ENCODE measurements at regions not wholly inside any gene's neighbourhood (a gene's known extent, or its start where the extent isn't known, plus 50 kb on each side); places are given as distances from the start of the nearest gene placed in this dataset.

- ChIA-PET POLR2A (no interaction called here), RAD21 (ENCODE audit: low non-redundant PET in 1 of 2, low total read pairs in 2 of 2, uncharacterized antibody in 2 of 2, unreplicated experiment in 2 of 2) (no interaction called here), CTCF (no interaction called here)
- no peaks in the 10 kb centered on the region for H3K9me3 ChIP-seq (ENCODE audit: control insufficient read depth in 1 of 2, insufficient read depth in 1 of 2, low read depth in 1 of 2, low read length in 2 of 2)
- no peaks in the 10 kb centered on the region for H3K36me3 ChIP-seq (ENCODE audit: control insufficient read depth in 1 of 2, insufficient read depth in 2 of 2, low read length in 2 of 2)
- H2AFZ ChIP-seq (ENCODE audit: low read depth, low read length, poor library complexity, severe bottlenecking) = no peak overlapping the region
- H3K79me2 ChIP-seq (ENCODE audit: insufficient read depth, low read length) = no peaks in the 10 kb centered on the region
- no peak overlapping the region for H3K4me3 ChIP-seq (replicated peaks in 1 of 2; ENCODE audit: low read depth in 1 of 2, low read length in 2 of 2)
- H3K9me2 ChIP-seq (ENCODE audit: insufficient read depth) = no peaks in the 10 kb centered on the region
- no peaks in the 10 kb centered on the region for H3K27me3 ChIP-seq (ENCODE audit: insufficient read depth, low read length)
- intact Hi-C loops (cut with micrococcal nuclease) = no loop called here
- no peak overlapping the region for H3K9ac ChIP-seq (ENCODE audit: low read length)
- H3K4me2 ChIP-seq (ENCODE audit: low read length) = no peak overlapping the region
- DNase-seq (ENCODE audit: low read depth, low spot score) (no peak), ATAC-seq (no peak)
- no peaks in the 10 kb centered on the region for H3K4me1 ChIP-seq (ENCODE audit: control insufficient read depth in 1 of 2, insufficient read depth in 2 of 2, low read length in 2 of 2)
- BruUV-seq (replicated peaks) = no TSS peak
- no peak overlapping the region for H3K27ac ChIP-seq (ENCODE audit: low read depth, low read length)
- H4K20me1 ChIP-seq (ENCODE audit: insufficient read depth) = no peaks in the 10 kb centered on the region
- TF ChIP-seq RAD21 (IDR thresholded peaks at IDR 0.05; ENCODE audit: low read depth) (no peak), ELF1 (IDR thresholded peaks at IDR 0.05; ENCODE audit: borderline replicate concordance, low read depth) (no peak), SIN3A (IDR thresholded peaks at IDR 0.05; ENCODE audit: low read depth) (no peak), EZH2phosphoT487 (IDR thresholded peaks at IDR 0.05; ENCODE audit: borderline replicate concordance) (no peak), ZBTB33 (IDR thresholded peaks at IDR 0.05; ENCODE audit: extremely low read depth, insufficient replicate concordance, low read length) (no peak), EGR1 (IDR thresholded peaks at IDR 0.05; ENCODE audit: low read depth) (no peak), EZH2 (IDR thresholded peaks at IDR 0.05) (no peak), MAX (IDR thresholded peaks at IDR 0.05) (no peak), TCF7L2 (IDR thresholded peaks at IDR 0.05; ENCODE audit: borderline replicate concordance, extremely low read depth, insufficient read depth, insufficient read length) (no peak), POLR2A (IDR thresholded peaks at IDR 0.05; ENCODE audit: borderline replicate concordance, extremely low read depth, insufficient read depth, insufficient read length) (no peak), FOSL1 (IDR thresholded peaks at IDR 0.05; ENCODE audit: low read depth) (no peak), SRF (IDR thresholded peaks at IDR 0.05; ENCODE audit: low read depth) (no peak)
Observed at GRCh38 chrX:131783555-131784308, 239.4 kb upstream of the STK26 start.
